ENCODE measurements at regions not wholly inside any gene's neighbourhood (a gene's known extent, or its start where the extent isn't known, plus 50 kb on each side); places are given as distances from the start of the nearest gene placed in this dataset.
"Not testable (repeated sequence)": the region's sequence is repeated elsewhere in the genome, so short reads cannot be mapped to it uniquely, and the experiment has no call there.

DNA sequence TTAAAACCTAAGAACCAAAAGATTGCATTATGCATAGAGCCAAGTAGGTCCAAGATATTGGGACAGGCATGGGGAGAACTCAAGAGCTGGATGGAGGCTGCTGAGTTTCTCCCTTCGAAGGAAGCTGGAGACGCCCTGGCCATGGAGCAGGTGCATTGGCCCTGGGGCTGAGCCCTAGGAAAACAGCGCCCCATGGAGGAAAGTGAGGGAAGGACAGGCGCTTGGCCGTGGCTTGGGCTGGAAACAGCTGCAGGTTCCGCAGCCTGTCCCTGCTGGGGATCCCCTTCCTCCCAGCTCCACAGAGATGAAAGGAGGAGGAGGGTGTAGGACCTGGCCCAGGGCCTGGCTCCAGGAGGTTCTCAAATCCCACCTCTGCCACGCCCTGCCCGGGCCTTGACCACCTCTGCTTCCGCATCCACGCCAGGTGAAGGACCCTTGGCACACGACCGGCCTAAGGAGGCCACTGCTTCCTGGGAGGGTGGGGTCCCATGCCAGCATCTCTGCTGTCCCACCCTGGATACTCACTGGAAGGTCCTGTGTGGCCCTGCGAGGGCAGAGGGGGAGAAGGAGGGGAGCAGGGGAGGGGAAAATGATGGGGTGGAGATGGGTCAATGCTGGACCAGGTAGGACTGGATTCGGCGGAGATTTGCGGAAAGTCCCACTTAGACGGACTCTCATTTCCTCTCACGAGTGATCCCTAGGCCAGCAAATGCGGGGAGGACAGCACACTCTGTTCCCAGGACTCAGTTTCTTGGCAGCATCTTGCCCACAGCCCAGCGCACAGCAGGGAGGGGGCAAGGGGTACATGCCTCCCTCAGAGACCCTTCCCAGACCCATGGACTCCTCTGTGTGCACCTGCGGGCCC lies 258.6 kb upstream of the TCERG1L start:
- no peak for DNase-seq

DNA sequence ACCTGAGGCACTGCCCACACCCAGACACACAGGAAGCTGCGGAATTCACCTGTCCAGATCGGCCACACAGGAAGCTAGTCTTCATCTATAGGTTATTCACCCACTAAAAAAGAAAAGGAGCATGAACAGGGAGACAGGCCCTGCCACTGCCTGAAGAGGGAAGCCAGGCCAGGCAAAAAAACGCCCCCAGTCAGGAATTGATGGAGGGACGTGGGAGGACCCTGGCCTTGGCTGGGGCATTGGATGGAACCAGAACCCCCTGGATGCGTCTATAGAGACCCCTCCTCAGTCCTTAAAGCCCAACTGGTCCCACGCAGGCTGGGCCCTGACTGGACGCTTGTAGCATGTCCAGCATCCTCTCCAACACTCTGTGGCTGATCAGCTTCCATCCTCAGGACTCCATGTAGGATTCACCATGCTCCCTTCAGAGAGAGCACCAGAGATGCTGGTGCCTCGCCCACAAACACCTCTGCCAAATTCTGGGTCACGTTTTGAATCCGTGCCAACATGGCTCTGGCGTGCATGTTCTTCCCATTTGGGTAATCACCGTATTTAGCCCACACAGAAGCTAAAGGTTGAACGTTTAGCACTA lies 259.3 kb upstream of the TCERG1L start:
- no peak for DNase-seq

DNA sequence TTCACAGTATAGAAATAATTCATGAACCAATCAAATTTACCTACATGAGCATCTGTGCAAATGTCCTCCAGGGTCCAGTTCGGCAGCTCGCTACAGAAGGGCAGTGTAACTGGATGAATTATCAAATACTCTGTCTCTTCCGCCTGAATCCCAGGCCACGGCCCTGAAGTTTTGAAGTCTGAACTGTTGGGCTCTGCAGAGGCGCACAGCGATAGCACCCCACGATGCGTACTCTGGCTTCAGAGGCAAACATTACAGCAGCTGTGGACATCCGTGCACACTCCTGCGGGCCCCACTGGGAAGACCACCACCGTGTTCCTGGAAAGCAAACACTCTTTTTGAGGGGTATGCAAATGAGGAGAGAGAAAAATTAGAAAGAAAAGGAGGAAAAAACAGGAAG lies 259.8 kb upstream of the TCERG1L start:
- DNase-seq, result no peak

DNA sequence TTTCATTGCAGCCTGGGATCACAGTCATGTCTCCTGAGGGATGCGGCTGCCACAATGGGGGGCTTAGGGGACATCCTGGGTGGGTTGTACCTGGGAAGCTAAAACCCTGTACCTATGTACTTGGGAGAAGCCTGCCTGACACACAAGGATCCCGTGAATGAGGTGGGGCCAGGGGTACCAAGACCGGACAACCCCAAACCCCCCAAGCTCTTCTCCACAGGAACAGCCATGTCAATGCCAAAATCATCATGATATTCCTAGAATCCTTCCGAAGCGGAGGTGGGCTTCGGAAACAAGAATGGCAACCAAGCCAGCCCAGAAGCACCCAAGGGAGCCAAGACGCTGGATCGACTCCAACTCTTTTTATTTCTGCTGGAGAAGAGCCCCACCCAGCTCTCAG lies 260.3 kb upstream of the TCERG1L start:
- DNase-seq, result no peak

DNA sequence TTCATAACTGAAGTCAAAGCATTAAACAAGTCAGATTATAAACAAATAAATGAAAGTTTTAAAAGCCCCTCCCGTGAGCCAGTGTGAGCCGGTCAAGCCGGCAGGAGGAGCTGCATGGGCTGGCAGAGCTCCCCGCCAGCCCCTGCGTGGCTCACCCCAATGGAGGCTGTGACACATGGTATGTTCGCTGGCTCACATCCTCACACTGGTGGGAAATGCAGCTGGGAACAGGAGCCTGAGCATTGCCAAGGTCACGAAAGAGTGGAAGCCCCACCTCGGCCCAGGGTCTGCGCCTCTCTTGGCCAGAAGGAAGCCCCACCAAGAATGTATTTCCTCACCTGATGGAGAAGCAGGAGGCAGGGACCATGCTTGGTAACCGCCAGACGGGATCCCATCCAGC lies 261.7 kb upstream of the TCERG1L start:
- no peak for DNase-seq

DNA sequence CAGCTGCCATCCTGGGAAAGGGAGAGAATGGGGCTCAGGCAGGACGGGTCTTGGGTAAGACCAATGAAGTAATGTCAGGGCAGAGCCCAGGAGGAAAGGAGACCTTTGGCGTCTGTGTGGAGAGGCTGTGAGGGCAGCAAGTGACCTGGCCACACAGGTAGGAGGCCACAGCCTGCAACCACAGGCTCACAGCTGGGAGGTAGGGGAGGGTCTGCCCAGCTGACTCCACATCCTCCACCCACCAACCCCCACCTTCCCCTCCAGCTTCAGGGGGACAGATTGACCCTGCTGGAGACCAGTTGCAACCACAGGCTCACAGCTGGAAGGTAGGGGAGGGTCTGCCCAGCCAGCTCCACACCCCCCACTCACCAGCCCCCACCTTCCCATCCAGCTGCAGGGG lies 262.2 kb upstream of the TCERG1L start:
- no peak for DNase-seq

DNA sequence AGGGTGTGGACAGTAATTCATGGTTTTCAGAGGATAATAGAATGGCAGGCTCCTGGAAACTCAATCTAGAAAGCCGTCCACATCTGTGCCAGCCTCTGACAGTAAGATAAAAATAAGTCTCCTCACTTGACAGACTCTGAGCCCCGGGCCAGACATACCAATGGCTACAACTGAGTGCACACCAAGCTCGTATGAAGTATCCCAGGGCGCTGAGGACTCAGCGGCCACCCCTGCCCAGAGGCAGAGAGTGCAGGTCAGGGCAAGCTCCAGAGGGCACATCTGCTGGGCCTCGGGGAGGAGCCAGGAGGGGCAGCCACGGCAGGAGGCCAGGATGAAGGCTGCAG lies 262.8 kb upstream of the TCERG1L start:
- no peak for DNase-seq

DNA sequence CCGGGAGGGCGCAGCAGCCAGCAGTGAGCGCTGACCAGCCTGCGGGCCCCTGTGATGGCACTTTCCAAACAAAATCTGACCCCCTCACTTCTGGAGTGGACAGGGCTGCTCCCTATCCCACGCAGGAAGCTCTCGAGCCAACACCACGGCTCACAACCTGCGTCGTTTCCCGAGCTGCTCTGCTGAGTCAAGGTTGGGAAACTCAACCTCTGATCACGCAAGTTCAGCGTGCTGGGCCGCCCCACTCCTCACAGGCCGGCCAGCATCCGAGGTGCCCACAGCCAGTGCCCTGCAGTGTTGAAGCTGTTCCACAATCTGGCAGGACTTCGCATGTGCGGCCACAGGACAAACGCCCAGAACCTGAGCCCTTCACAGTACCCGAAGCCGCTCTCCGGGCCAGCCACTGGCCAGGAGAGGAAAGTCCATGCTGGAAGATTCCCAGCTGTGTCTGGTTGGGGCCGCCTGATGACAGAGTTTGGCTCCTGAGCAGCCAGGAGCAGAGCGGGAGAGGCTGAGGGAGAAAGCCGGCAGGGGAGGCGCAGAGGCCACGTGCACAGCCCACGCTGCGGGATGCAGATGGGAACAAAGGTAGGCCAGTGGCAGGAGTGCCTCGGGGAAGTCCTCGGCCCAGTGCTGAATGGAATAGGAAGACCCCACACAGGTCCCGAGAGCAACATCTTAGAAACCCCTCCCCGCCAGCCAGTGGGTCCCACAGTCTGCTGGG lies 263.3 kb upstream of the TCERG1L start:
- no peak for DNase-seq

DNA sequence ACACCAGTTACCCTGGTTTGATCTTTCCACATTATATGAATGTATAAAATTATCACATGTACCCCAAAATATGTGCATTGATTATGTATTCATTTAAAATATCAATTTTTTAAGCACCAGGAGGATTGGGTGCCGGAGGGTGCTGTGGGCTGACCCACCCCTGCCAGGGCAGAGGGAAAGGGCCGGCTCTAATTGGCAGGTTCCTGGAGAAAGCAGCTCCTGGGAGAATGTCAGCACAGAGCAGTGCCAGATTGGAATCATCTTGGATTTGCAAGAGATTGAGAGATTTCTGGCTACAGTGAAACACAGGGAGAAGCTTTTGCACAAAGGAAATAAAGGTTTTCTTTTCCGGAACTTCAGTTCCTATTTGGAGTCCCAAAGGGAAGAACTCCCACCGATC lies 264.4 kb upstream of the TCERG1L start:
- no peak for DNase-seq

DNA sequence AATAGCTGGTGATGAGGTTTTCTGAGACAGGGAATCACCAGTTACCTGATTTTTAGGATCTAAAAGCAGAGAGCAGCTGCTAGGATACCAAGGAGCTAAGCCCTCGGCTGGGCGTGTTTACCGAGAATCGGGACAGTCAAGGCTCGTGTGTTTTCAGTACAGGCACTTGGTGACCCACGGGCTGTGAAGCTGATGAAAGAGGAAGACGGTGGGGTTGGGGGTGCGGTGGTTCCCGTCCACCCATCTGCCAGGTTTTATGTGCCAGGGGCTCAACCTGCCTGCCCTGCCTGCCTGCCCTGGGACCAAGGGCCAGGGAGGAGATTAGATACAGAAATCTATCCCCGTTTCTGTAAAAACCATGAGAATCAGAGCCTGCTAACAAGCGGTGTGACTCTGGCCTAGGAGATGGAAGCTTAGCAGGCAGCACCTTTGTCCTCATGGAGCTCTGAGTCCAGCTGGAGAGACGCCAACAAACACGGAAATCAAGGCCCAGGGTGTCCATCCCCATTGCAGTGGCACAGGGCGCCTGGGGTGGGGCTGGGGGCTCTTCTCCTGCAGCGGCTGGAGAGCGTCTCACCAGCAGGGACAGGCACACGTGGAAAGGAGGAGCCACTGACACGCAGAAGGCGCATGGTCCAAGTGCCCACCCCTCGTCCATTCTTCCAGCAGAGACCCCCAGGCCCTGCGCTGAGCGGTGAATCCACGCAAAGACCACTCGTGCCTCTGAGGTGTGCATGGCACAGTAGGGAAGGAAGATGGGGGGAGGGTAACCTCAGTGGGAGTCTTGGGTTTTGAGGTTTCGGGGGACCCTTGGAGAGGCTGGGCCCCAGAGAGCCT lies 265.0 kb upstream of the TCERG1L start:
- no peak for DNase-seq

DNA sequence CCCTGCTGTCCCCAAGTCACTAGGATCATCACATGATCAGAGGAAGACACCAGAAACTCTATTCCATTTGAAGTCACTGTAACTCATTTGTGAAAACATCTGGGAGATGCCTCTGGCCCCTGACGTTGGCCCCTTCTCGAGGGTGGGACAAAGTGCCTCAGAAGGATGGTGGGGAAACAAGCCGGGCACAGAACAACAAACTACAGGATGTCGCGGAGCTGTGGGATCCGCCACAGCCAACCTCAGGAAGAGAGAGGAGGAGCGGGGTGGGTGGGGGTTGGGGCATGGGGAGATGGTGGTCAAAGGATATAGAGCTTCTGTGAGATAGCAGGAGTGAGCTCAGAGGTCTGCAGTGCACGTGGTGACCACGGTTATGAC lies 265.6 kb upstream of the TCERG1L start:
- no peak for DNase-seq

DNA sequence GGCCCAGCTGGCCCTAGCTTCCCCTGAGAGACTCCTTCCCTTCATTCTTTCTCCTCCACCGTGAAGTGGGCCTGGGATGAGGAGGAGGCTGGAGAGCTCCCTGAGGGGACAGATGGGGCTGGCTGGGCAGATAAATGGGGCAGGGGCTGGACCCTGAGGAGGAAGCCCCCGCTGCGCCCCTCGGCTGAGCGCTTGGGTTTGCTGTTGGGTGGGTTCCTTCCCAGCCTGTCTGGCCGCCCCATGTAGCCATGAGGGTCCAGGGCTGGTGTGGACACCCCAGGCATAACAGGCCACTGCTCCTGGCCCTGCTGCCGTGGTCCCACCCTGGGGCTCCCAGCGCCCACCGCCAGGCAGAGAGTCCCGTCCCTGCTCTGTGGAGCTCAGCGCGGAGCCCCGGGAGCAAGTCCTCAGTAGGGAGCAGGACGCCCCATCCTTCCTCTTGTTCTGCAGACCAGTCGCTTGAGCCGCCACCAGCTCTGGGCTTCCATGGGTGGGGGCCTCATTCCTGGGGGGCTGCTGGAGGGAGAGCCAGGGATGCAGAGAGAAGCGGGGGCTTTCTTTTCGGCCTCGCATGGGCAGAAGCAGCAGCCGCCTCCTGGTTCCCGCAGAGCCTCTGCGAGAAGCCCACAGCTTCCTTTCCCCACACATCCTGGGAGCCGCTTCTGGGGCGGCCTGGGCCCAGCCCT lies 266.4 kb upstream of the TCERG1L start:
- DNase-seq, result no peak

DNA sequence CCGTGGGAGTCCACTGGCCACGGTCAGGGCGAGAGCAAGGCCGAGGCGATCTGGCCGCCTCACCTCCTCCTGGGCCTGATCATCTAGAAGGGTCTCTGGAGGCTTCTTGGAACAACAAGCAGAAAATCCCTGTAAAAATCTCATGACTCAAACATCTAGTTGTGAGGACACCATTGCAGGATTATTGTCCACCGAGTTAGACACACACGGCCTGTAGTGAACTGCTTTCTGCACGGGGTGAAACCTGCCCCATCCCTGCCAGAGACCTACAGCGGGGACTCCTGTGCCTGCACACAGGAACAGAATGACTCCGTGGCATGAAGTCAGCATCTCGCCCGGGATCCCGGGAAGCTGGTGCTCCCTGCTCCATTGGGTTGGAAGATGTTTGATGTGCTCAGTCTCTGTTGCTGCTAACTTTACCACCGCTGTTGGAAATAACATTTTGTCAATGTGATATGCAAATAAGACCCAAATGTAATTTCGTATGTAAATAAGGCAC lies 267.0 kb upstream of the TCERG1L start:
- no peak for DNase-seq

DNA sequence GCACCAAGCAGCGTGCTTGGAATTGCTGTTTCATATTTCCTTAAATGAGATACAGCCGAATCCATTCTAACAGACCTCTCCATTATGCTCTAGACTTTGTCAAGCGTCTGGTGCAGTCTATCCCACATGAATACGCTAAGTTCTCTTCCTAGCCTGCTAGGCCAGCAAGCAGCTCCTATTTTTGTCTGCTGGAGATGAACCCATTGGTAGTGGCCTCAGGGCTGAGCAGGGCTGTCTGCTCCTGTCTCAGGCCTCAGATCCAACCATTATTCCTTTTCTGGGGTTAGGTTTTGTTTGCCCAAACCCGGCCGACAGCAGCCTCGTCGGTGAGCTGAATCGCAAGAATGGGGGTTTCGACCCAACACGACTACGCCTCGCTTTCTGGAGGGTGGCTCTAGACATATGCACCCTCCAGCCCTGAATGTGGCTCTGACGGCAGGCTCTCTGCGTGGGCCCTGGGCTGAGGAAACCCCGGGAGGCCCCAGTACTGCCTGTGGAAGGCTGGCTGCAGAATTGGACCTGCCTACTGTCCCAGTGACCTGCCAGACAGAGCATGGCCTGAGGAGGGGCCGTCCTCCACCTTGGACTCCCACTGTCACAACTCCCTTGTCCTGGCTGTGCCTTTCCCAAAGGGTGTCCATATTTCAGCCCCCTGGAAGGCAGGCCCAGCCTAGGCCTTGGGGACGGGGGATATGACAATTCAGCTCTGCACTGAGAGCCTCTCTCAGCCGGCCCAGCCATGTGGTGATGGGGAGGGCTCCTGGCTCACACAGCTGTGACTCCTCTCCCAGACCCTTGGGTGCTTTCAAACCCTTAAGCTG lies 267.9 kb upstream of the TCERG1L start:
- no peak for DNase-seq

DNA sequence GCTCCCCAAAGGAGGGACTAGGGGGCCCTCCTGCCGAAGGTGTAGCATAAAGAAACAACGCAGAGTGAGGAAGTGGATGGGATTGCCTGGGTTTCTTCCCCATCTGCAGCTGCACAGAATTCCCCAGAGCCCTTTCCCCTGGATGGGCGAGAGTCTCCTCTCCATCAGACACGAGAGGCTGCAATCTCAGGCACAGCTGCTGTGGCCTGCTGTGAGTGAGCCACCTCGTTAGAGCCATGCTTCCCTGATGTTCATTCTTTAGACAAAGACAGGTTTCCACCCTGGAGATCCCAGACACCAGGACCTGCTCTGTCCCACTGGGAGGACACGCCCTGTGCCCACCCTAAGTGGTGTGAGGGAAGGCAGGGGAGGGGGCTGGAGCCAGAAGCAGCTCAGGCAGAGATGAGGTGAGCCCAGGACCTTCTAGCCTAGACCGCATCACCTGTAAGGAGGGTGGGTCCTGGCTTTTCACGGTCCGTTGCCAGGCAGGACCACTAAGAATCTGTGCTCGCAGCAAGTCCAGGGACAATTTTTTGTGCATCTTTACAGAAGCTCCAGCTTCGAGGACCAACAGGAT lies 268.6 kb upstream of the TCERG1L start:
- no peak for DNase-seq

DNA sequence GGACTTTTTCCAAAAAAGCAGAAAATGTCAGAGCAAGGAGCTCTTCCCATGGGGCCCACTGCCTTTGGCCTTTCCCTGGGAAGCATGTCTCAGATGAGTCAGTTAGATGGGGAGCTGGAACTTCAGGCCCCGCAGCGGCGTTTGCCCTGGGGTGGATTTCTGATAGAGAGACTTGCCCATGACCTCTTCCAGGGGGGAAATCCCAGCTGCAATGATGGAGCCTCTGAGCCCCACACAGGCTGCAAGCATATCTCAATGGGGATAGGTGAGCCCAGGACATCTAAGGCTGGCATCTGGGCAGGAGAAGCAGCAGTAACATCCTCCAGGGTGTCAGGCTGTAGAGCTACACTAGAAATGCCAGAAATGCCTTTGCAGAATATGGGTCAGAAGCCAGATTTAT lies 269.2 kb upstream of the TCERG1L start:
- DNase-seq, result no peak

DNA sequence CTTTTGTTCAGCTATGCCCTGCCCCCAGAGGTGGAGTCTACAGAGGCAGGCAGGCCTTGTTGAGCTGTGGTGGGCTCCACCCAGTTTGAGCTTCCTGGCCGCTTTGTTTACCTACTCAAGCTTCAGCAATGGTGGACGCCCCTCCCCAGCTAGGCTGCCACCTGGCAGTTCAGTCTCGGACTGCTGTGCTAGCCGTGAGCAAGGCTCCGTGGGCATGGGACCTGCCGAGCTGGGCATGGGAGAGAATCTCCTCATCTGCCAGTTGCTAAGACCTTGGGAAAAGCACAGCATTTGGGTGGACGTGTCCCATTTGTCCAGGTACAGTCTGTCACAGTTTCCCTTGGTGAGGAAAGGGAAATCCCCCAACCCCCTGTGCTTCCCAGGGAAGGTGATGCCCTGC lies 270.0 kb upstream of the TCERG1L start:
- not testable (repeated sequence) for DNase-seq

DNA sequence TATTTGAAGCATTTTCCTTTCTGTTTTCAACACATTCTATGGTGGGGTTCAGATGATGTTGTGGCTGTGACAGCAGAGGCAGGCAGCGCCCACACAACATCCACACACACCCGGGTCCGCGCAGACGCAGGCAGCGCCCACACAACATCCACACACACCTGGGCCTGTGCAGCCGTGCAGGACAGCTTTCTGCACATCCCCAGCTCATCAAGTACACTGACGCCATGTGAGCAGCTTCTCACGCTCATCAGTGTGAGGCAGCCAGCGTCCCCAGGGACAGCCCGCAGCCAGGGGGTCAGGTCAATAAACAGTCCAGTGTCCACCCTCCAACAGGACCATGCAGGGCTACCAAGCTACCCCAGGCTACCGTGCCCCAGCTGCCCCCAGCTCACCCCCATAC lies 272.8 kb upstream of the TCERG1L start:
- DNase-seq, result no peak

DNA sequence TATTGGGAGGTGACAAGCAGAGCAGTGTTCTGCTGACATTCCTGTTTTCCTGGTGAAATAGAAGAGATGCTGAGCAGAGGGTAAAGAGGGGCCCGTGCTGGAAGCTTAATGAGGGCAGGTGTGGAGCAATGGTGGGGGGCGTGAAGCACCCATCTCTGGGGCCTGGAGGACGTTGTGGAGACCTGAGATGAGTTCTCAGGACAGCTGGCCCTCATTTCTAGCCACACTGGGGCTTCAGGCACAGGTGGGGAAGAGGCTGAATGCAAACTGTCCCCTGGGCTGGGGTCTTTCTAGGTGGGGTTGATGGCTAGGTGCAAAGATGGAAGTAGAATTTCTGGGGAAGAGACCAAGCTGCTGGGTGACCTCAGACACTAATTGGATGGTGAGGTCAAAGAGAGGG lies 274.2 kb upstream of the TCERG1L start:
- DNase-seq, result no peak

DNA sequence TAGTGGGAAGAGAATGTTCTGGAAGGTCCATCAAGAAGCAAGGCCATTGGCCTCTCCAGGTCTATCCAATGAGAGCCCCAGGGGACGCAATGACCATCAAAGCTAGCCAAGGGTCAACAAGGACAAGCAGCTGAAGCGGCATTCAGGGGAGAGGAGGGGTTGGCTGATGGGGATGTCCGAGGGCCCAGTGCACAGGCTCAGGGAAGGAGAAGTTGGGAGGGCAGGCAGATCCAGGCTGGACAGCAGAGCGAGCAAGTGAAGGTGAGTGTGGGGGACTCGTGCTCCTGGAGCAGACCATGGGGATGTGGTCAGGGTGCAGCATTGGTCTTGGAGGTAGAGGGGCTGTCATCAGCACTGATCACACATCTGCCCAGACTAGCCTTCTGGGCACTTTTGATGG lies 275.4 kb upstream of the TCERG1L start:
- DNase-seq, result no peak

DNA sequence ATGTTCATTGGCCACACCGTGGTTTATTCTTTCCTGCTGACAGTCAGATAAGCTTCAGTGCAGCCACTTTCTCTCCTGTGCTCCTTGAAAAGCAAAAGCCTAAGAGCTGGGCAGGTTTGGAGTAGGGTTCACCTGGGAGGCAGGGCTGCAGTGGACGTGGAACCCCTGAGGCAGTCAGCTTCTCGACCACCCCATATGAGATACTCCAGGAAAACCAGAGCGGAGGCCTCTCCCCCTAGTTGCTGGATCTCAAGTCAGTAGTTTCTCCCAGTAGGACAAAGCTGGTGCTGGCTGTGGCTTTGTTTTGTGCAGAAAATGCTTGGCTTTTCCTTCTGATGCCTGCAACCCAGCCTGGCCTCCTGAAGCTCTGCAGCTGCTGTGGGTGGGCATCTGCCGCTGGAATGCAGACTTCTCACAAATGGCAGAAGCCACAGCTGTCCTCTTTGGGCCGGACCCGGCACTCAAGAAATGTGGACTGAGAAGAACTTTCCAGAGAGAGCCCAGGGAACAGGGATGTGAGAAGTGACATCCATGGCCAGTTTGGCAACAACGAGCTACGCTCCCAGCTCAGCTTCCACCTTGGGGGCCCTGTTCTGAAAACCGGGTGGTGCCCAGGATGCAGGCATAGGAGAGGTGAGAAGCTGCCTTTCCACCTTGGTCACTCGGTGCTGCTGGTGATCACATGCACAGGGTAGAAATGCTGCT lies 276.6 kb upstream of the TCERG1L start:
- DNase-seq, result no peak
